NCI-H774 (cell line): ENCODE measurements at regions not wholly inside any gene's neighbourhood (a gene's known extent, or its start where the extent isn't known, plus 50 kb on each side); places are given as distances from the start of the nearest gene placed in this dataset.

Source experiments
- DNase-seq: peaks from one replicate; lab custom pipeline; 2025; lab: John Stamatoyannopoulos, UW

DNA sequence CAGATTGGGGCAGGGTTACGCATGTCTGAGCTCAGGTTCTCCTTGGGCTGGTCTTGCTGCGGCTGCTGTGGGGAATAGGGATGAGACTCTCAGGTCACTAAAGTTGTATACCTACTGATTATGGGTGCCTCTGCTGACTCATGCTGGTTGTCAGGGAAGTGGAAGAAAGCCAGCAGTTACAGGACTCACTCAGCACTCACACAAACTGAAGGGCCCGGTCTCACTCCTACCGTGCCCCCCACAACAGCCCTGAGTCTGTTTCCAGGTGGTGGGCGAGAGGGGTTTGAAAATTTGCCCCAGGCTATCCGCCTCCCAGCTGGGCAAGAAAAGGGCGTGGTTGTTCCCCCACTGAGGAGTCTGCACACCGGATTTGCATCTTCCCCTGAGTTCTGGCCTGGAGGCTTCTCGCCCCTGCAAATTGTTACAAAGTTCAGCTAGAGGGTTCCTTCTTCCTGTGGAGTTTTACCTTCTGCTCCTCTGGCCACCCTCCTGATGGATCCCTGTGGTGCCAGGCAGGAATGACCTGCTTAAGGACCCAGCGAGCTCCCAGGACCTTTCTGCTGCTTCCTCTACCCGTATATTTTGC lies 659.2 kb downstream of the HDGFL1 start:
- DNase-seq = no peak

DNA sequence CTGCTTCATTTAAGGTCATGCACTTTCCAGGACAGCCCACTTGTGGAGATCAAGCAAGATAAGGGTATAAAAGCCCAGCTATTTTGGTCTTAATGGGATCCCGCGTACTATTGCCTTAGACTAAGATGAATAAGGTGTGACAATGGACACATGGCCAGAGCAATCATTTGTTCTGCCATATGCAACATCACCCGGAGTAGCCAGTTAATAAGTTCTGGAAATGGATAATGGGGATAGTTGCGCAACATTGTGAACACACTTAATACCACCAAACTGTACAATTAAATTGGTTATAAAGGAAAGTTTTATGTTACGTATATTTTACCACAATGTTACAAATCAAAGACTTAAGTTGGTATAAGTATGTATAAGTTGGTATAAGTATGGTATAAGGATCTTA lies 674.5 kb downstream of the HDGFL1 start:
- no peak for DNase-seq

- DNase-seq = no peak
Observed at GRCh38 chr6:23244300-23244699, 674.9 kb downstream of the HDGFL1 start.

GRCh38 chr6:23245572-23245971 lies 676.2 kb downstream of the HDGFL1 start:
- no peak for DNase-seq

GRCh38 chr6:23246896-23247295 lies 677.5 kb downstream of the HDGFL1 start:
- DNase-seq = no peak

DNA sequence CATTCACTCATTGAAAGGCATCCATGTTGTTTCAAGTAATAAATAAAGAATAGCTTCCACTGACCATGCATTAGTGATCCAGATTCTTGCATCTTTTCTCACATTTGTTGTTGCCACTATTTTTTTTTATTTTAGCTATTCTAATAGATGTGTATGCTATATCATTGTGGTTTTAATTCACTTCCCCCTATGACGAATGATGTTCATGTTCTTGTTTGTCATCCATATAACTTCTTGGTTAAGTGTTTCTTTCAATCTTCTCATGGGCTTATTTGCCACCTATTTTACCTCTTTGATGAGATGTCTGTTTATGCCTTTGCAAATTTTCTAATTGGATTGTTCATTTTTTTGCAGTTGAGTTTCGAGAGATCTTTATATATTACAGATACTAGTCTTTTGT lies 681.2 kb downstream of the HDGFL1 start:
- no peak for DNase-seq

- no peak for DNase-seq
Observed at GRCh38 chr6:23262864-23263263, 693.5 kb downstream of the HDGFL1 start.

DNA sequence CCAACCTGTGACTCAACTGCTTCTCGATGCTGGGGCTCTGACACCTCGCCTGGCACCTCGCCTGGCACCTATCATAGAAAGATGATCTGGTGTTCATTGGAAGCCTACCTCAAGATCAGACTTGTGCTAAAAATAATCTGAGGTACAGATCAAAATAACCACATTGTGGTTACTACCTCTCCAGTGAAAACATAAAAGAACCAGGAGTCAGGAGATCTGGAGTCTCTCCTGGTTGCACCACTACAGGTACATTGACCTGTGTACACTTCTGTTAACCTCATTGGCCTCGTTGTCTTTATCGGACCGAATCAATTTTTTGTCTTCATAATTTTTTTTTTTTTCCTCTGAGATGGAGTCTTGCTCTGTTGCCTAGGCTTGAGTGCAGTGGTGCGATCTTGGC lies 695.9 kb downstream of the HDGFL1 start:
- DNase-seq = no peak

GRCh38 chr6:23266536-23266935 lies 697.2 kb downstream of the HDGFL1 start:
- DNase-seq = no peak

DNA sequence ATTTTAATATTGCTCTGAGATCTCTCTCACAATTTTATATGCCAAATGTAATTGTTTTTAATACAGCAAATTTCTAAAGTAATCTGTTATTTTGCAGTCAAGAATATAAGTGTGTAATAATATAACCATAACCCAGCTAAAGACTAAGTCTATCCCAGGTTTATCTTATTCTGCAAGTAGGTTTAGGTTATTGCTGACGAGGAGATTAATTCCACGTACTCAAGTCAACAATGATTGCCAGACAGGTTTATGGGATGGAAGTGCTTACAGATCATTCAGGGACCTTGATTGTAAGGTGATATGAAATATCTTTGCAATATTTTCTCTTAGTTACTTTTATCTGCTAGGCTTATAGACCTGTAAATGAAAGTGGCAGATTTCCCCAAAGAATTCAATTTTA lies 698.3 kb downstream of the HDGFL1 start:
- no peak for DNase-seq

GRCh38 chr6:23268348-23268747 lies 699.0 kb downstream of the HDGFL1 start:
- no peak for DNase-seq

GRCh38 chr6:23269436-23269835 lies 700.1 kb downstream of the HDGFL1 start:
- no peak for DNase-seq

GRCh38 chr6:23272536-23272935 lies 703.2 kb downstream of the HDGFL1 start:
- DNase-seq = no peak

- no peak for DNase-seq
Observed at GRCh38 chr6:23277521-23278179, 708.3 kb downstream of the HDGFL1 start.

DNA sequence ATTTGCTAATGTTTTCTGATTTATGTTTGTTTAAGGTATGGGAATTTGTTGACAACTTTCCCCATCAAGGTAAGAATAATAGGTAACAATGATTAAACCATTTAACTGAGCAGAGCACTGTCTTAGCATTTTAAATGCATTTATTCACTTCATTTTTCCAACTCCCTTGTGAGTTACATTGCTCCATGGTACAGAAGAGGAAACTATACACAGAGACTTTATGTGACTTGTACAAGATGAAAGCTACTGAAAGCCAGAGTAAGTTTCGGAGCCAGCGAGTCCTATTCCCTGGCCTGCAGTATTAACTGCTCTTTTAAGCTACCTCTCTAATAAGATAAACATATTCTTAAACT lies 708.8 kb downstream of the HDGFL1 start:
- DNase-seq = no peak

DNA sequence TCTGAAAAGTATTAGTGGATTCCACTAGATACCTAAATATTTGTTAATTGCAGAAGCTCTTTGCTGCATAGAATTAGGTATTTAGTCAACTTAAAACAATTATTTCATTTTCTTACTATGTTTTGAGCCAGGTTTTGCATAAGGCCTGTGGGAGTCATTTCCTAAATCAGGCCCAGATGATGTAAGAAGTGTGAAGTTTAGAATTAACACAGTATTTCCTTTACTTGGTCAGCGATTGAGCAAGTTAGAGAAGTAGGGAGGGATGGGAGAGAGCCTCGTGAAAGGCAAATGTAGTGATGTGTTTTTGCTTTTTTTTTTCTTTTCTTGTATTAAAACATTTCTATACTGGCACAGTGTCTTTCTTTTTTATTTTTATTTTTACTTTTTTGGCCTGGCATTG lies 711.1 kb downstream of the HDGFL1 start:
- no peak for DNase-seq

DNA sequence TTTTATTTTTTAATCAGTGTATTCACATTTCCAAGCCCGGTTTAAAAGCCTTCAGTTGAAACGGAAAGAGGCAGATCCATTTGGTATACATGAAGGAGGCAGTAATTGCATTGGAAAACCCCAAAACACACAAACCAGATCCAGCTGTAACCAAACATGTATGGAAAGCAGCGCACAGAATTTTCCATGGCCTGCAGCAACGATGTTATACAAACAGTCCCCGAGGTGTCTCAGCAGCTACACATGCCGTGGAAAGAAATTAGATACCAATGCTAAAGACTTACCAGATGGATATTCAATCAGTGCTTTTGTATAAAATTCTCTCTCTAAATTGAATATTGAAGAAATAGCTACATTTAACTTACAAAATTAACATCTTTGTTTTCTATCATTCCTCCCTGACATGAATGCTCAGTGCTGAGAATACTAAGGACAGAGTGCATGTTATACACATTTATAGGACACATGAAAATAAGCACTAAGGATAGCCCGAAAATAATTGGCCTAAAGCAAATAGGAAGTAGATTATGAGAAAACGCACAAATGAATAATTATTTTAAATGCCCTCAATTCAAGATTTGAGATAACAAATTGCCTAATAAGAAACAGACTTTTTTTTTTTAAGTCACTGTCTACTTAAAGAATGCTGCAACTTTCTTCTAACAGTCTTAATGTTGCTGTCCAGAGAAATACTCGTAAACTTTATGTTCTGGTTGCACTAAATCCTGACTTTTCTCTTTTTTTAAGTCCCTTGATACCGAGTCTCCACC lies 713.1 kb downstream of the HDGFL1 start:
- DNase-seq = no peak

DNA sequence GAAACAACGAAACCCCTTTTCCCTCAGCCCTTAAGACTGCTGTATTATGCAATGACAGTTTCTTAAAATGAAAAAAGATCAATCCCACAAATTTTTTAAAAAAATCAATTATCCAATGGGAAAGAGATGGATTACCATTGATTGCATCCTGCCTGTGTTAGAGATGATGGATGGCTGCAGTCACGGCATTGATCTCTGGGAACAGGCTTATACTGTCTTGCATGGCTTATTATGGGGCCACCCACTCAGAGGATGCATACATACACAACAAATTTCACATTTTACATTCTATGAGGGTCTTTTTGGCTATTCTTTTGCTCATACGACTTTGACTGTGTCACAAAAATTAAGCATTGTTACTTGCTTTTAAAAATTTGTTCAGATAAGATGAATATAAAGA lies 724.3 kb downstream of the HDGFL1 start:
- no peak for DNase-seq

- no peak for DNase-seq
Observed at GRCh38 chr6:23301556-23301955, 732.2 kb downstream of the HDGFL1 start.

- no peak for DNase-seq
Observed at GRCh38 chr6:23302514-23302913, 733.1 kb downstream of the HDGFL1 start.

DNA sequence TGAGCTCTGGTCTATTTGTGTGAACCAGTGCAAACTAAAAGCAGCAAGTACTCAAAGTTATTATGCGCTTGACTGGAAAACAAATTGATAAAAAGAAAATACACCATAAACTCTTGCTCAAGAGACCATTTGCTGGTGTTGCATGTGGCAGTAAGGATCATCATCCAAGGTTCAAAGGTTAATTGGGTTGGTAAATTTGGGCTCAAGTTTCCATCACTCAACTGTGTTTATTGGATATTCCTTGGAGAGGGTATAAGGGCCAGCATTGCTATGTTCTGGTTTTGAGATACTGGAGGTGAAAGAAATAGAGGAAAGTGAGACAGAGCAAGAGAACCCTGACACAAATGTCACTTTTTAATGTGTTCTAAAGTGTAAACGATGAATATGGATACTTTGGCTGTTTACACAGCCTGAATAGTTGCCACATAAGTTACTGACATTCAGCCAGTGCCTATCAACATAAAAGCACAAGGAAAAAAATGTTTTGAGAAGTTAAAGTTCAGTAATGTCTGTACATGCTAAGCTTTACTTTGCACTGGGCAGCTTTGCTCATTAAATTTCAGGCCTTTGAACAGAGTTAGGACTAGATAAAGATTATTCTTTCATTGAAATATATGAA lies 736.1 kb downstream of the HDGFL1 start:
- DNase-seq = no peak

DNA sequence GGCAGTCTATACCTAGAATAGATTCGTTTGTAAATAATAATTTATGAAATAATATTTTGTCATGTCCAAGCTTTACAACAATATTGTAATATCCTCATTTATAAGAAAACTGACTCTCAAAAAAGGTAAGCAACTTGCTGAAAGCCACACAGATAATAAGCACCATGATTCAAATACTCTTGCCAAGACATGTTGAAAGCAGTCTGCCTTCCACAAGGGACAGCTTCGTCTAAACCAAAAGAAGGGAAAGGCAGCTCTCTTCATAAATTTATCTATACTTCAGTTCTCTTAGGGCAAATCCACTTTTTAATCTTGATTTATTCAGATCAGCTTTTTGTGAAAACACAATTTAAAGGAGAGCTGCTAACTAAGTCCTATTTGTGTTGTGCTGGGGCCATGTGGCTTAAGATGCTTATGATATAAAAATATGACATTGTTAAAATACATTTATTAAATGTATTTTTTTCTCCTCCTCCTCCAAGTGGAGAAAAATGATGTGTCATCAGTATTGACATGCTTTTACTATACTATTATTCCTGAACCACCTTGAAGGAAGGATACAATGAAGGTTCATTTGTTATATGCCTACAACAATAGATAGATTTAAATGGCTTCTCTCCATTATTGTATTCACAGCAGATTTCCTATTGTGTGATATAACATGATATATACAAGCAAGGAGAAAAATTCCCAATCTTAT lies 737.0 kb downstream of the HDGFL1 start:
- DNase-seq = no peak

- no peak for DNase-seq
Observed at GRCh38 chr6:23307516-23307915, 738.1 kb downstream of the HDGFL1 start.
